ENCODE measurements at regions not wholly inside any gene's neighbourhood (a gene's known extent, or its start where the extent isn't known, plus 50 kb on each side); places are given as distances from the start of the nearest gene placed in this dataset.

GRCh38 chr4:138800421-138800820 is 215.2 kb upstream of the NOCT start:
- Histone ChIP-seq H3K4me2 (ENCODE audit: insufficient read depth, low read length) (no peak overlapping the region), H3K9me3 (ENCODE audit: low read depth, low read length) (no peaks in the 10 kb centered on the region), H3K36me3 (ENCODE audit: insufficient read depth, low read length) (no peaks in the 10 kb centered on the region), H3K27me3 (ENCODE audit: insufficient read depth, low read length) (peaks cover 20% of the 10 kb centered on the region), H2AFZ (ENCODE audit: low read length) (no peak overlapping the region), H4K20me1 (ENCODE audit: insufficient read depth, low read length) (no peaks in the 10 kb centered on the region), H3K4me3 (ENCODE audit: insufficient read depth, low read length) (no peak overlapping the region), H3K27ac (ENCODE audit: low read depth, low read length) (no peak overlapping the region), H3K4me1 (ENCODE audit: insufficient read depth, low read length) (no peaks in the 10 kb centered on the region), H3K79me2 (ENCODE audit: insufficient read depth, low read length) (no peaks in the 10 kb centered on the region)
- DNase-seq (ENCODE audit: insufficient read length, low spot score, missing footprints), result no peak
- no peak for TF ChIP-seq CTCF (IDR thresholded peaks at IDR 0.05; ENCODE audit: extremely low read depth, low read depth, low read length)

GRCh38 chr4:138798404-138798803 is 217.2 kb upstream of the NOCT start:
- no peak for TF ChIP-seq CTCF (IDR thresholded peaks at IDR 0.05; ENCODE audit: extremely low read depth, low read depth, low read length)
- DNase-seq (ENCODE audit: insufficient read length, low spot score, missing footprints), result no peak
- Histone ChIP-seq H4K20me1 (ENCODE audit: insufficient read depth, low read length) (no peaks in the 10 kb centered on the region), H3K27me3 (ENCODE audit: insufficient read depth, low read length) (peaks cover 7% of the 10 kb centered on the region), H3K4me2 (ENCODE audit: insufficient read depth, low read length) (no peak overlapping the region), H3K79me2 (ENCODE audit: insufficient read depth, low read length) (no peaks in the 10 kb centered on the region), H3K4me3 (ENCODE audit: insufficient read depth, low read length) (no peak overlapping the region), H3K27ac (ENCODE audit: low read depth, low read length) (no peak overlapping the region), H3K4me1 (ENCODE audit: insufficient read depth, low read length) (no peaks in the 10 kb centered on the region), H3K9me3 (ENCODE audit: low read depth, low read length) (no peaks in the 10 kb centered on the region), H3K36me3 (ENCODE audit: insufficient read depth, low read length) (no peaks in the 10 kb centered on the region), H2AFZ (ENCODE audit: low read length) (no peak overlapping the region)

- no peak for DNase-seq (ENCODE audit: insufficient read length, low spot score, missing footprints)
- no peaks in the 10 kb centered on the region for H3K4me1 ChIP-seq (ENCODE audit: insufficient read depth, low read length)
- H2AFZ ChIP-seq (ENCODE audit: low read length), result no peak overlapping the region
- no peak overlapping the region for H3K27ac ChIP-seq (ENCODE audit: low read depth, low read length)
- H3K27me3 ChIP-seq (ENCODE audit: insufficient read depth, low read length), result peaks cover 4% of the 10 kb centered on the region
- TF ChIP-seq CTCF (IDR thresholded peaks at IDR 0.05; ENCODE audit: extremely low read depth, low read depth, low read length), result no peak
- no peaks in the 10 kb centered on the region for H4K20me1 ChIP-seq (ENCODE audit: insufficient read depth, low read length)
- no peaks in the 10 kb centered on the region for H3K9me3 ChIP-seq (ENCODE audit: low read depth, low read length)
- no peak overlapping the region for H3K4me3 ChIP-seq (ENCODE audit: insufficient read depth, low read length)
- H3K36me3 ChIP-seq (ENCODE audit: insufficient read depth, low read length), result no peaks in the 10 kb centered on the region
- no peak overlapping the region for H3K4me2 ChIP-seq (ENCODE audit: insufficient read depth, low read length)
- H3K79me2 ChIP-seq (ENCODE audit: insufficient read depth, low read length), result no peaks in the 10 kb centered on the region
Measured at GRCh38 chr4:138797646-138798045, 217.9 kb upstream of the NOCT start.

GRCh38 chr4:138796761-138797160 is 218.8 kb upstream of the NOCT start:
- no peak for TF ChIP-seq CTCF (IDR thresholded peaks at IDR 0.05; ENCODE audit: extremely low read depth, low read depth, low read length)
- H3K27ac ChIP-seq (ENCODE audit: low read depth, low read length), result no peak overlapping the region

More at GRCh38 chr4:138796761-138797160, 218.8 kb upstream of the NOCT start:
- no peak overlapping the region for H3K4me2 ChIP-seq (ENCODE audit: insufficient read depth, low read length)
- no peaks in the 10 kb centered on the region for H3K79me2 ChIP-seq (ENCODE audit: insufficient read depth, low read length)
- H3K27me3 ChIP-seq (ENCODE audit: insufficient read depth, low read length), result peaks cover 4% of the 10 kb centered on the region
- no peak overlapping the region for H3K4me3 ChIP-seq (ENCODE audit: insufficient read depth, low read length)
- no peak overlapping the region for H2AFZ ChIP-seq (ENCODE audit: low read length)
- no peaks in the 10 kb centered on the region for H3K4me1 ChIP-seq (ENCODE audit: insufficient read depth, low read length)
- DNase-seq (ENCODE audit: insufficient read length, low spot score, missing footprints), result no peak
- H4K20me1 ChIP-seq (ENCODE audit: insufficient read depth, low read length), result no peaks in the 10 kb centered on the region
- no peaks in the 10 kb centered on the region for H3K9me3 ChIP-seq (ENCODE audit: low read depth, low read length)
- no peaks in the 10 kb centered on the region for H3K36me3 ChIP-seq (ENCODE audit: insufficient read depth, low read length)
